ENCODE measurements at regions not wholly inside any gene's neighbourhood (a gene's known extent, or its start where the extent isn't known, plus 50 kb on each side); places are given as distances from the start of the nearest gene placed in this dataset.

DNA sequence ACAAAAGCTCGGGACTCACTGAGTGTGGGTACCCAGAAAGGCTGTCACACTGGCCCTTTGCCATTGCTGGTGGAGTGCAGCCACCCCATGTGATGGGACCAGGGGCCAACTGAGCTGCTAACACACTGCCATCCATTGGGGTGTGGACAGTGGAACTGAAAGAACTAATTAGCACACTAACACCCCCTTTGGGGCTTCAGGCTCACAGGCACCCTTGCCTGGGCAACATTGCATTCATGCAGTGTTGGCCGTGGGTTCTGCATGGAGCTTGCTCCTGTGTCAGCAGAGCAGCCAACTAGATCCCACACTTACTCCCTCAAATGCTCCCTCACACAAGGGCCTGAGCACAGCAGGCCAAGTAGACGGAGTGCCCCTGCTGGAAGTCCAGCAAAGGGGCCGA is 476.0 kb upstream of the ASIC2 start:
- TF ChIP-seq, protein P1, sequence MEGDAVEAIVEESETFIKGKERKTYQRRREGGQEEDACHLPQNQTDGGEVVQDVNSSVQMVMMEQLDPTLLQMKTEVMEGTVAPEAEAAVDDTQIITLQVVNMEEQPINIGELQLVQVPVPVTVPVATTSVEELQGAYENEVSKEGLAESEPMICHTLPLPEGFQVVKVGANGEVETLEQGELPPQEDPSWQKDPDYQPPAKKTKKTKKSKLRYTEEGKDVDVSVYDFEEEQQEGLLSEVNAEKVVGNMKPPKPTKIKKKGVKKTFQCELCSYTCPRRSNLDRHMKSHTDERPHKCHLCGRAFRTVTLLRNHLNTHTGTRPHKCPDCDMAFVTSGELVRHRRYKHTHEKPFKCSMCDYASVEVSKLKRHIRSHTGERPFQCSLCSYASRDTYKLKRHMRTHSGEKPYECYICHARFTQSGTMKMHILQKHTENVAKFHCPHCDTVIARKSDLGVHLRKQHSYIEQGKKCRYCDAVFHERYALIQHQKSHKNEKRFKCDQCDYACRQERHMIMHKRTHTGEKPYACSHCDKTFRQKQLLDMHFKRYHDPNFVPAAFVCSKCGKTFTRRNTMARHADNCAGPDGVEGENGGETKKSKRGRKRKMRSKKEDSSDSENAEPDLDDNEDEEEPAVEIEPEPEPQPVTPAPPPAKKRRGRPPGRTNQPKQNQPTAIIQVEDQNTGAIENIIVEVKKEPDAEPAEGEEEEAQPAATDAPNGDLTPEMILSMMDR (CRISPR knock-in tag; IDR thresholded peaks at IDR 0.05): no peak
- TF ChIP-seq, protein P2, sequence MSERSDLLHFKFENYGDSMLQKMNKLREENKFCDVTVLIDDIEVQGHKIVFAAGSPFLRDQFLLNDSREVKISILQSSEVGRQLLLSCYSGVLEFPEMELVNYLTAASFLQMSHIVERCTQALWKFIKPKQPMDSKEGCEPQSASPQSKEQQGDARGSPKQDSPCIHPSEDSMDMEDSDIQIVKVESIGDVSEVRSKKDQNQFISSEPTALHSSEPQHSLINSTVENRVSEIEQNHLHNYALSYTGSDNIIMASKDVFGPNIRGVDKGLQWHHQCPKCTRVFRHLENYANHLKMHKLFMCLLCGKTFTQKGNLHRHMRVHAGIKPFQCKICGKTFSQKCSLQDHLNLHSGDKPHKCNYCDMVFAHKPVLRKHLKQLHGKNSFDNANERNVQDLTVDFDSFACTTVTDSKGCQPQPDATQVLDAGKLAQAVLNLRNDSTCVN (CRISPR knock-in tag; IDR thresholded peaks at IDR 0.05; ENCODE audit: borderline replicate concordance): no peak
- TF ChIP-seq TARDBP (CRISPR knock-in tag; IDR thresholded peaks at IDR 0.05): no peak
- TF ChIP-seq NBN (conservative IDR thresholded peaks at IDR 0.05): no peak
- no peak for TF ChIP-seq ZSCAN12 (CRISPR knock-in tag; IDR thresholded peaks at IDR 0.05)
- no peak for TF ChIP-seq KDM1A (CRISPR knock-in tag; IDR thresholded peaks at IDR 0.05)
- no peak for TF ChIP-seq POLR2A (IDR thresholded peaks at IDR 0.05; ENCODE audit: insufficient read depth in 1 of 2, low read depth in 2 of 2, low read length in 2 of 2)
- no peak for TF ChIP-seq MYNN (CRISPR knock-in tag; IDR thresholded peaks at IDR 0.05; ENCODE audit: low read depth)
- TF ChIP-seq TRIM24 (CRISPR knock-in tag; IDR thresholded peaks at IDR 0.05): no peak
- TF ChIP-seq CCAR2 (optimal IDR thresholded peaks at IDR 0.05; ENCODE audit: low read depth, low read length): no peak
- TF ChIP-seq, protein P3, sequence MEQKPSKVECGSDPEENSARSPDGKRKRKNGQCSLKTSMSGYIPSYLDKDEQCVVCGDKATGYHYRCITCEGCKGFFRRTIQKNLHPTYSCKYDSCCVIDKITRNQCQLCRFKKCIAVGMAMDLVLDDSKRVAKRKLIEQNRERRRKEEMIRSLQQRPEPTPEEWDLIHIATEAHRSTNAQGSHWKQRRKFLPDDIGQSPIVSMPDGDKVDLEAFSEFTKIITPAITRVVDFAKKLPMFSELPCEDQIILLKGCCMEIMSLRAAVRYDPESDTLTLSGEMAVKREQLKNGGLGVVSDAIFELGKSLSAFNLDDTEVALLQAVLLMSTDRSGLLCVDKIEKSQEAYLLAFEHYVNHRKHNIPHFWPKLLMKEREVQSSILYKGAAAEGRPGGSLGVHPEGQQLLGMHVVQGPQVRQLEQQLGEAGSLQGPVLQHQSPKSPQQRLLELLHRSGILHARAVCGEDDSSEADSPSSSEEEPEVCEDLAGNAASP (CRISPR knock-in tag; IDR thresholded peaks at IDR 0.05; ENCODE audit: borderline replicate concordance): no peak
- no peak for TF ChIP-seq MAZ (IDR thresholded peaks at IDR 0.05; ENCODE audit: borderline replicate concordance, low read depth, low read length)
- no peak for TF ChIP-seq MAZ (CRISPR knock-in tag; IDR thresholded peaks at IDR 0.05; ENCODE audit: low read depth)

Measured in HepG2 (cell line).